ENCODE measurements at regions not wholly inside any gene's neighbourhood (a gene's known extent, or its start where the extent isn't known, plus 50 kb on each side); places are given as distances from the start of the nearest gene placed in this dataset.
A peak's percentile ranks its signal among the peaks of the same experiment; 100 is the strongest.

DNA sequence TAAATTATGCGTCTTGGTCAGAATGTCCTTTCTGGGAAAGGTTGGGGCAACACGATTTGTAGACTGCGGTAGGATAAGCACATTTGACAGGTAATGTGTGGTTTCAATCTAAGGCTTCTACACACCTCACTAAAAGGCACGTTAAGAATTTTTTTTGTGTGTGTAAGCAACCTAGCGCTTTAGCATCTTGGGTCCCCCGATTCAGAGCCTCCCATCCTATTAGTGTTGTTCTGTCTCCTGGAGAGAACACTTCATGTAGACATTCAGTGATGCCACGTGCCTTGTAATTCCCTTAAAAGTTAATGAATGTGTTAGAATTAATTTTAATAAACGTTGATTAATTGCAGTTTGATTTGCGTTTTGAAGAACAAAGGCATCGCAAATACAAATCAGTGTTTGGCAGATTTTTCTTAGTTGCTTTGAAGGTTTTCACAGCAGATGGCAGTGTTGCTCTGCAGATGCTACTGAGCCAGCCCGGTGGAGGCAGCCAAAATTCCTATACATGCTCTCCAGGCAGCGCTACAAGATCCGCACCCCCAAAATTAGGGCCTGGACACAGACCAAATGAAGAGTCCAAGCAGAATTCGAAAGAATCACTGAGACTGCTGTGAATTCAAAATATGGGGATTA lies 63.5 kb downstream of the OTOL1 start:
- DNase-seq (ENCODE audit: low read depth, low spot score) (peak; percentile 37), ATAC-seq (peak; percentile 78)
- no peaks in the 10 kb centered on the region for H3K9me2 ChIP-seq (ENCODE audit: insufficient read depth)
- H3K27ac ChIP-seq (ENCODE audit: low read depth, low read length): no peak overlapping the region
- no peaks in the 10 kb centered on the region for H3K79me2 ChIP-seq (ENCODE audit: insufficient read depth, low read length)
- H3K9me3 ChIP-seq (ENCODE audit: control insufficient read depth in 1 of 2, insufficient read depth in 1 of 2, low read depth in 1 of 2, low read length in 2 of 2): no peaks in the 10 kb centered on the region
- no peaks in the 10 kb centered on the region for H3K27me3 ChIP-seq (ENCODE audit: insufficient read depth, low read length)
- BruUV-seq (replicated peaks): no TSS peak
- H3K36me3 ChIP-seq (ENCODE audit: control insufficient read depth in 1 of 2, insufficient read depth in 2 of 2, low read length in 2 of 2): no peaks in the 10 kb centered on the region
- peak overlapping the region; percentile 85 for H2AFZ ChIP-seq (ENCODE audit: low read depth, low read length, poor library complexity, severe bottlenecking)
- ChIA-PET CTCF (no interaction called here), POLR2A (no interaction called here), RAD21 (ENCODE audit: low non-redundant PET in 1 of 2, low total read pairs in 2 of 2, uncharacterized antibody in 2 of 2, unreplicated experiment in 2 of 2) (no interaction called here)
- H3K4me2 ChIP-seq (ENCODE audit: low read length): peak overlapping the region; percentile 15; the same call in 1 of the 2 replicates
- H4K20me1 ChIP-seq (ENCODE audit: insufficient read depth): no peaks in the 10 kb centered on the region
- H3K4me3 ChIP-seq (replicated peaks in 1 of 2; ENCODE audit: low read depth in 1 of 2, low read length in 2 of 2): no peak overlapping the region
- no peak overlapping the region for H3K9ac ChIP-seq (ENCODE audit: low read length)
- H3K4me1 ChIP-seq (ENCODE audit: control insufficient read depth in 1 of 2, insufficient read depth in 2 of 2, low read length in 2 of 2): no peaks in the 10 kb centered on the region
- intact Hi-C loops (cut with micrococcal nuclease): loop anchor here (1.0 to 5.0 kb wide), 3 partner anchors 292 to 1930 kb away; no protein-coding TSS in a partner anchor
- peak; percentile 88 for TF ChIP-seq RAD21 (IDR thresholded peaks at IDR 0.05; ENCODE audit: low read depth)
- peak; percentile 44 for TF ChIP-seq TCF7L2 (IDR thresholded peaks at IDR 0.05; ENCODE audit: borderline replicate concordance, extremely low read depth, insufficient read depth, insufficient read length)
- no peak for TF ChIP-seq ZNF274 (IDR thresholded peaks at IDR 0.05; ENCODE audit: low read depth, low read length)
- no peak for TF ChIP-seq FOSL1 (IDR thresholded peaks at IDR 0.05; ENCODE audit: low read depth)
- TF ChIP-seq ZFX (IDR thresholded peaks at IDR 0.05): no peak
- no peak for TF ChIP-seq EGR1 (IDR thresholded peaks at IDR 0.05; ENCODE audit: low read depth)
- no peak for TF ChIP-seq SIN3A (IDR thresholded peaks at IDR 0.05; ENCODE audit: low read depth)
- TF ChIP-seq, protein P1, sequence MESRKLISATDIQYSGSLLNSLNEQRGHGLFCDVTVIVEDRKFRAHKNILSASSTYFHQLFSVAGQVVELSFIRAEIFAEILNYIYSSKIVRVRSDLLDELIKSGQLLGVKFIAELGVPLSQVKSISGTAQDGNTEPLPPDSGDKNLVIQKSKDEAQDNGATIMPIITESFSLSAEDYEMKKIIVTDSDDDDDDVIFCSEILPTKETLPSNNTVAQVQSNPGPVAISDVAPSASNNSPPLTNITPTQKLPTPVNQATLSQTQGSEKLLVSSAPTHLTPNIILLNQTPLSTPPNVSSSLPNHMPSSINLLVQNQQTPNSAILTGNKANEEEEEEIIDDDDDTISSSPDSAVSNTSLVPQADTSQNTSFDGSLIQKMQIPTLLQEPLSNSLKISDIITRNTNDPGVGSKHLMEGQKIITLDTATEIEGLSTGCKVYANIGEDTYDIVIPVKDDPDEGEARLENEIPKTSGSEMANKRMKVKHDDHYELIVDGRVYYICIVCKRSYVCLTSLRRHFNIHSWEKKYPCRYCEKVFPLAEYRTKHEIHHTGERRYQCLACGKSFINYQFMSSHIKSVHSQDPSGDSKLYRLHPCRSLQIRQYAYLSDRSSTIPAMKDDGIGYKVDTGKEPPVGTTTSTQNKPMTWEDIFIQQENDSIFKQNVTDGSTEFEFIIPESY (IDR thresholded peaks at IDR 0.05; ENCODE audit: extremely low read depth, insufficient replicate concordance, low read length): no peak
- TF ChIP-seq SP1 (IDR thresholded peaks at IDR 0.05; ENCODE audit: low read depth): no peak
- no peak for TF ChIP-seq EZH2phosphoT487 (IDR thresholded peaks at IDR 0.05; ENCODE audit: borderline replicate concordance)
- TF ChIP-seq, protein P2, sequence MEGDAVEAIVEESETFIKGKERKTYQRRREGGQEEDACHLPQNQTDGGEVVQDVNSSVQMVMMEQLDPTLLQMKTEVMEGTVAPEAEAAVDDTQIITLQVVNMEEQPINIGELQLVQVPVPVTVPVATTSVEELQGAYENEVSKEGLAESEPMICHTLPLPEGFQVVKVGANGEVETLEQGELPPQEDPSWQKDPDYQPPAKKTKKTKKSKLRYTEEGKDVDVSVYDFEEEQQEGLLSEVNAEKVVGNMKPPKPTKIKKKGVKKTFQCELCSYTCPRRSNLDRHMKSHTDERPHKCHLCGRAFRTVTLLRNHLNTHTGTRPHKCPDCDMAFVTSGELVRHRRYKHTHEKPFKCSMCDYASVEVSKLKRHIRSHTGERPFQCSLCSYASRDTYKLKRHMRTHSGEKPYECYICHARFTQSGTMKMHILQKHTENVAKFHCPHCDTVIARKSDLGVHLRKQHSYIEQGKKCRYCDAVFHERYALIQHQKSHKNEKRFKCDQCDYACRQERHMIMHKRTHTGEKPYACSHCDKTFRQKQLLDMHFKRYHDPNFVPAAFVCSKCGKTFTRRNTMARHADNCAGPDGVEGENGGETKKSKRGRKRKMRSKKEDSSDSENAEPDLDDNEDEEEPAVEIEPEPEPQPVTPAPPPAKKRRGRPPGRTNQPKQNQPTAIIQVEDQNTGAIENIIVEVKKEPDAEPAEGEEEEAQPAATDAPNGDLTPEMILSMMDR (IDR thresholded peaks at IDR 0.05 in 2 of 3, conservative IDR thresholded peaks at IDR 0.05 in 1 of 3; ENCODE audit: borderline replicate concordance in 1 of 3, insufficient read depth in 1 of 3, low read depth in 2 of 3, low read length in 2 of 3): peak; percentile 49 to 74 (median 62); a peak in 5 of 6 replicates

Measured in HCT116 (cell line).